NCI-H1417 (cell line): ENCODE measurements at regions not wholly inside any gene's neighbourhood (a gene's known extent, or its start where the extent isn't known, plus 50 kb on each side); places are given as distances from the start of the nearest gene placed in this dataset.
A peak's percentile ranks its signal among the peaks of the same experiment; 100 is the strongest.

Experiments
- DNase-seq, 3 experiments: peaks; one replicate each; lab custom pipeline; 2025; lab: John Stamatoyannopoulos, UW

DNA sequence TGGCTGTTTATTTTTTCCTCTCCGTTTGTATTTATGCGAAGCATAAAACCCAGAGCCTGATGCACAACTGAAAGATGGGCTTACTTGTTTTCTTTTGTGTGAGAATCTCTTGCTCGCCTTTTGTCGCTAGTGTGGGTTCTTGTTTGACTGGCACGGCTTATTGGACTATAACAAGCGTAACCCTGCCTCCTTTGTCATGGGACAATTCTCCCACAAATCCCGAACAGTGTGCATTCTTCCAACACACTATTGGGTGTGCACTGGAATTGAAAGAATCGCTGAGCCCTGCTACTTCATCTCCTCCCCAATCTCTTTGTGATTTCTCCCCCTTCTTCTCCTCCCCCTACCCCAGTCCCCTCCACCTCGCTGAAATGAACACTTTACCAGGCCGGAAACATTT lies 110.8 kb downstream of the ZIC5 start:
- DNase-seq: no peak

DNA sequence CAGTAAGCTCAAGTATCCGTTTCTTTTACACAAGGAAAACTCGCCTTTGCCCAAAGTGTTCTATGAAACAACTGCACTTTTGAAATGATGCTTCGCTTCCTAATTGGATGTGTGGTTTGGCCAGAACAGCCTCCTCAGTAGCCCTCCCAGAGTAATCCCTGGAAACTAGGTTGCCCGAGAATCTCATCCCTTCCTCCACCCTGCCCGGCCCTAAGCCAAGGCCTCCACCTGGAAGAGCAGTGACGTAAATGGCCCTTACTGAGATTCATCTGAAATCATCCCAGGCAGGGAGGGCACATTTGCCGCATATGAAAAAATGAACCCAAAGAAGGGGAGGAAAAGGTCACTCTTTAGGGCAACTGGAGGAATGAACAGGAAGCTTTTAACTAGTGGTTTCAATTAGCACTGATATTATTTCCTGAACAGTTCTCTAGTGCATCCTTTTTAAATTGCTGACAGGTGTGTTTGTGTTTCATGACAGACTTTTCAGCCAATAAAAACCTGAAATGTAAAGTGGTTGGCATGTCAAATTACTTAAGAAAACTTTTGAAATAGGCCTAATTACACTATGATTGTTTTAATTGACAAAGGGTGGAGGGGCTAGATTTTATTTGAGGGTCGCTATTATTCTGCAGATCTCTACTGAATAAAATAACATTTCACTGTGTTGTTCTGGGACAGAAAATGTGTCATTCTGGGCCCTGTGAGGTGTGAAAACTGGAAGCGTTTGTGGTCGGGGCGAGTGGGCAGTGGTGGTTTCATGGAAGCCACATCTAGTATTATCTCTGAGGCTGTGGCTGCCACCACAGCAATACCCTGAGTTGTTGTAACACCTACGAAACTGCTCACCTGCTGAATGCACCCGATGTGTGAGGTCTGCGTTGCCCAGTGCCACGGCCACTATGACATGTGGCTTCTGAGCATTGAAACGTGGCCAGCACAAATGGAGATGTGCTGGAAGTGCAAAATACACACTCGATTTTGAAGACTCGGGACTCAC lies 112.1 kb downstream of the ZIC5 start:
- peak in 1 of 3 experiments; percentile 52 for DNase-seq

DNA sequence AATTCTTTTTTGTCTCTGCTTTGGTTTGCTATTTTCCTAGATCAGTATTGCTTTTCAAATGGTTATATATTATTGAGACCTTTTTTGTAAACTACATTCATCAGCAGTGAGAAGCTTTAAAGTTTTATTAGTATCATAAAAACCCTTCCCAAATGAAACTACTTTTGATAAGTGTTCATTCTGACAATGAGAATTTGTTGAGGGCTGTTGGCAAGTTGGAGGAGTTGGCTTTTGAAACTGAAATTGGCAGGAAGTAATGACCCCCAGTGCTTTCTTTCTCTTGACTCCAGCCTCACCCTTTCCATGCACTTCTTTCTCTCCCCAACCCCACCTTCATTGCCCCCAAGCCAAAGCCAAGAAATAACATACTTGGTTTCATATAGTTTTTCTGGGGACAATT lies 113.8 kb downstream of the ZIC5 start:
- no peak for DNase-seq

DNA sequence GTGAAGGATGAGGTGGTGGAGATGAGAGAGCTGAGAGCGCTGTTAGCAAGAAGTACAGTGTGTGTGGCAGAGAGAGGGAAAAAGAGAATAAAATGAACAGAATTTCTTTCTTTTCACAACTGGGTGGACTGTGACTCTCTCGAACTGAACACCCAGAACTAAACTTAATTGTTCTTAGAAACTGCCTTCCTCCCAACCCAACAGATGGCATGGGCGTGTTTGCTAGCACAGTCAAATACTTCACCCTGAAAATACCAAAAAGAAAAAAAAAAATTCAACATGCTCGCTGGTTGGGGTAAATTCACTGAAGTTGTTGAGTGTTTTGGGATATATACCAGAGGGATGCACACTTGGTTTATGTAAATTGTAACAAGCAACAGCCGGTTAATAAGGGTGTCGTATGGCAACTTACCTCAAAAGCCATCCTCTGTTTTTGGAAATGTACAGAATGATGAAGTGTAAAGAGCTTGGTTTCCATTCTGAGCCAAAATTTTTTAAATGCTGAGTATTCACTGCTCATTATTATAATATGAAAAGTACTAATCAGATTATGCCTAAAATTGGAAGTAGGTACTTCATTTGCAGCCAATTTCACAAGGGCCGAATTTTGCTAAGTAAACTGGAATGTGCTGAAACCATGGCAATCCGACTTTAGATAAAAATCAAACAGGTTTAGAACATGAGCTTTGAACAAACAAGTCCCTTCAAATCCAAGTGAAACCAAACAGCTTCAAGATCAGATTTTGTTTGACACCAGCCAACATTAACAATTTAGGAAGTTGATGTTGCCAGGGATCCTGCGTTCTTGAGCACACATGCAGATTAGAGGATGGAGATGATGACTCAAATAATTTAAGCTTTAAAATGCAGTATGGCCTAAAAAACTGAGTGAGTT lies 115.8 kb downstream of the ZIC5 start:
- no peak for DNase-seq

DNA sequence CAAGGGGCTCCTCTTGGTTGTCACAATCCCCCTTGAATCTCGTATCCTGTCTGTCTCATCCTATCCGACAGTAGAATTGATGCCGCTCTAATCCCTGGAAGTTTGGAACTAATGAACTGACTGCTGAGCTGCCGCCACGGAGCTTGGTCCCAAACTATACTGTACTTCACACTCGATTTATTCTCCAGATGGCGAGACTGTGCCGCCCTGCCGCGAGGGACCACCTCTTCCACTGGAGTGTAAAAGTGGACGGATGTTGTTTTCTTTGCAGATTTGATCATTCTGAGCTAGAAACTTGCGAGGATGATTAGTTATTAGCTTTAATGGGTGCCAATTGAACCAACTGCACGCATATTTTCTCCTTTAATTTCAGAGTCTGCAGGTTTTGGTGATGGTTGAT lies 117.2 kb downstream of the ZIC5 start:
- no peak for DNase-seq

DNA sequence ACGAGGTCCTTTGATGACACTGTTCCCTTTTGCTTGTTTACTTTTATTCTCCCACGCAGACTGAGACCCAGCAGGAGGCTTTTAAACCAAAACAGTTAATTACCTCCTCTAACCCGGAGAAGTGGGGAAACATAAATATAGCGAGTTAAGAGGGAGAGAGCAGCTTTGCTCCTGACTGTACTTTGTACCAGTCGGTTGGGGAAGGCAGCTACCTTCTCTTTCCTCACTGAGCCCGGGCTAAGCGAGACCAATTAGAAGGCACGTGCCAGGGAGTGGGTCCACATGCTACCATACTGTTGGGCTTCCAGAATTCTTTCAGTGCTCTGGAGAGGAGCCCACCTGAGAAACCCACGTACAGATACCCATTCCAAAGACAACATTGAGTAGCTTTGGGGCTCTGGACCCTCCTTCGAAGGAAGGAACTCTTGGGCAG lies 124.2 kb downstream of the ZIC5 start:
- peak; percentile 83 to 97 (median 84) for DNase-seq

DNA sequence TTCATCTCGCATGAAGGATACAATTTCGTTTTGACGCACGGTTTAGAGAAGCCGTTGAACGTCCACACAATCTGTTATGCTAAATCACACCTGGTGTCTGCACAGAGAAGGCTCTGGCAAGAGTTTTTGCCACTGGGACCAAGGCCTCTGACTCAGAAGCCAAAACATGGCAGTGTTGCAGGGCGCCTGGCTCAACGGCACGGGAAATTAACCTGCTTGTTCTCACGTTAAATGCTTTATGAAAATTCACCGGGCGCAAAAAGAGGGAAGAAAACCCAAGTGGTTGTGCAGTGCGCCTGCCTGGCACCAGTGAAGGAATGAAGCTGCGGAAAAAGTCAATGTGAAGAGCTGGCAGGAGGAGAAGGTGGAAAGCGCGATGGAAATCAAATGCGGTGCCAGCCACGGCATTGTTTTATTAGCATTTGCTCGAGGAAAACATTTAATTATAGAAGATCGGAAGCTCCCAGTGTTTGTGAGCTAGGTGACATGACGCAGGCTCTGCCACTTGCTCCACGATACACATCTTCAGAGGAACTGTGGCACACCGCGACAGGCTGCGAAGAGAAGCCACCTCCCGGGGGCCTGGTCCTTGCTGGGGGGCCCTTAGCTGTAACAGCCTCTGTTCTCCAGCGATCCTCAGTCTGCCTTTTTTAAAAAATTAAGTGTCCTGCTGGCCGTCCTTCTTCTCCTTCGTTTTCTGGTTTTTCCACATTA lies 126.2 kb downstream of the ZIC5 start:
- no peak for DNase-seq

DNA sequence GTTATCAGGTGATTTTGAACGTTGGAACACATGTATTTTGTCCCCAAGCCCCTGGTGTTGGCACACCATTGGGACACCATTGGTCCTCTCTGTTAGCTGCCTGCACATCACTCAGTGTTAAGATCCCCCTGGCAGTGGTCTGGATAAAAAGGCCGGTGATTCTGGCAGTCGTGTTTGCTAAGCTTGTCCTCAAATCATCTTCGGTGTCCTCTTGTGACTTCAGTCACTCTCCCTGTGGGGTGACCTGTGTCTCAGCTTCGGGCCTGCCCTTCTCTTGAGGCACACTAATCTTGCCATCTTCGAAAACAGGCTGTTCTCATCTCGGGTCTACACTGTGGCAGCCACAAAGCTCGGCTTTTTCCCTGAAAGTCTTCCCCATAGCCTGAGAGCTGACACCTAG lies 127.1 kb downstream of the ZIC5 start:
- no peak for DNase-seq

DNA sequence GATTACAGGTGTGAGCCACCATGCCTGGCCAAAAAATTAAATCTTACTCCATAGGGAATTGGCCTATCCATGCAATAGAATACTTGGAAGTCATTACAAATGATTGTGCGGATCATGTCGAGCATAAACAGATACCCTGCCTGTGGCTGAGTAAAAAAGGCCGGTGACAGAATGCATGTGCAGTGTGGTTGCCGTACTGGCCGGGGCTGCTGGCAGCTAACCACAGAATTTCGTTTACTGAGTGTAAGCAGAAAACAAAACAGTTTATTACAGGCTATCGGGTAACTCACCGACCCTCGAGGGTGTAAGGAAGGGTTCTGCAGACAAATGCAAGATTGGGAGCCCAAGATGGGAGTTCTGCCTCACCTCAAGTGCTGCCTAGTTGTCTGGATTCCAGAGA lies 127.7 kb downstream of the ZIC5 start:
- DNase-seq: no peak

DNA sequence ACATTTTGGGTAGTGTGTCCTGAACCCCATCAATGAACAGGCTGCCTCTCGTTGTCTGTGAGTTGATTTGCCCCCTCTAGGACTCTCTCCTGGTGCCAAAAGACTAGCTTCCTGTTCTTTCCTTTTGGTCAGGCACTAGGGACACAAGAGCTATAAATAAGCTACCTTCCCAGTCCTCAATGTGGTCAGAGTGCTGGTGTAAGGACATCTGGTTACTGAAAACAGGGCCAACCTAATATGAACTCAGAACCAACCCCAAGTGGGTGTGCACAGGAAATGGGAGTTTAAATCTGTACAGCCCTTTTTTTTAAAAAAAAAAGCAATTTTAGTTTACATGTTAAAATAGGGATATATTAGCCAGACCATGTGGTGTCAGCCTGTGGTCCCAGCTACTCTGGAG lies 129.2 kb downstream of the ZIC5 start:
- DNase-seq: no peak

DNA sequence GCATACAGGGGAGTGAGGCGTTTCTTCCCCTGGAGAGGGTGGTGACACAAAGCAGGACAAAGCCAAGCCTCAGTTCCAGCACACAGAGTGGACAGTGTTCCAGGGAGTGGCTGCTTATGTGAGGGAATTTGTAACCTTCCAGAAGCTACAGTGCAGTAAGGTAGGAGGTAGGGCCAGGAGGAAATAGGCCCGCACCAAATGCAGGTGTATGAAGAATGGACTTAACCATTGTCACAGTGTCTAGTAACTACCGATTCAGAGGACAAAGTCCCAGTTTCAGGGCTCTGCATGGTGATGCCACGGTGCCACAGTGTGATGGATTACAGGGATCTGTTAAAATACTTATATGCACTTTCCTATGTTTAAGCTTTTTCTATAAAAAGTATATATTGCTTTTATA lies 135.3 kb downstream of the ZIC5 start:
- no peak for DNase-seq

- DNase-seq: no peak
Measured at GRCh38 chr13:99835442-99835841, 136.1 kb downstream of the ZIC5 start.

DNA sequence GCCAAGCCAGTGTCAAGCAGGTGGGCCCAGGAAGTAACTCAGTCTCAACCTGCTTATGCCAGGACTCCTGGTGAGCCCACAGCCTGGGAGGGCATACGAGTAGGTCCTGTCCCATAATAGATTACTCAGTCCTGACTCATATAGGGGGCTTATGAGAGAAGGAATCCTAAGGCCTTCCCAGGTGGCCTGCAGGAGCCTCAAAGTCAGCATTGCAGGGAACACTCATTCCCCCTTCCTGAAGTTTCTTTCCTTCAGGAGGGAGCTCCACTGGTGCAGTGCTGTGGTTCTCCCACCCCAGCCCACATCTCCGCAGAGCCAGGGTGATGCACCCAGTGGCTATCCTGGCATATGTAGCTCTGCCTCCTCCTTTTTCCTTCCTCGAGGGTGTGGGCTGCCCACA lies 137.3 kb downstream of the ZIC5 start:
- DNase-seq: no peak

GRCh38 chr13:99832347-99832746 lies 139.2 kb downstream of the ZIC5 start:
- DNase-seq: no peak

GRCh38 chr13:99830931-99831330 lies 140.6 kb downstream of the ZIC5 start:
- DNase-seq: no peak

DNA sequence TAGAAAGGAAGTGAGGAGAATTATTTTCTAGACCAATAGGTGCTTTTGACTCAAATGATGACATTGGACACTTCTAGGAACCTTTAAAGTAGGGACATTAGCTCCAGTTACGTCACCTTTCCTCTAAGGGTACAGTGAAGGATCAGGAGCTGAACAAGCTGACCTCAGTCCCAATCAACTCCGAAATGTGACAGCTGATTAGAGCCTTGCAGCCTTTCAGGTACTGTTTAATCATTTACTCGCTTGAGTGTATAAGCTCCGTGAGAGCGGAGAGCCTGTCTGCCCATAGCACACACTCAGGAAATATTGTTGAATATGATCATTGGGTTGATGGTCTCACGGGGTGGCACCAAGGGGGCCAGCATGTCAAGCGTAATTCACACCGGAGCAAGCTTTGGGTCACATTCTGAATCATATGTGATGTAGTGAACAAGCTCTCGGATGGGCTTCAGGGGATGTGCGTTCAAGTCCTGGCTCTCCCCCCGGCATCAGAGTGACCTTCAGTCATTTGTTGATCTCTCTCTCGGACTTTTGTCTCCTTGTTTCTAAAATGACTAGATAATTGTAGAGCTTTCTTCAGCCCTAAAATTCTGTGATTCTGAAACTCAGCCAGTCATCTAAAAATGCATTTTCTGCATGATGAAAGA lies 141.9 kb downstream of the ZIC5 start:
- DNase-seq: no peak

- no peak for DNase-seq
Measured at GRCh38 chr13:99829161-99829560, 142.4 kb downstream of the ZIC5 start.

- no peak for DNase-seq
Measured at GRCh38 chr13:99828735-99829134, 142.8 kb downstream of the ZIC5 start.

DNA sequence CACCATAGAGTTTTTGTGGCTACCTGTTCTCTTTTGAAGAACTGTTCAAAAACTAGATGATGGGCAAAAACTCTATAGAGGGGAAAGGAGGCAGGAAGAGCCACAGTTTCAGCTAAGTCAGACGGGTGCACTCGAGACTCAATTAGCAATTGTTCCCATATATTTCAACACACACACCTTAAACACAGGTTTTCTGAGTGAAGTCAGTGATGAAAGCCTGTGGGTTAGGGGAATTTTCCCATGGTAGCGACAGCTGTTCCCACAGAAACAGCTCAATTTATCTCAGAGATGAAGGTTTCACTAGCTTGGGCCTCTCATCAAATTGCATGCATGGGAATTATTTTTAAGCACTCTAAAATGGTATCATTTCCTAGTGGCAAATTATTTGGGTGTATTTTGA lies 143.4 kb downstream of the ZIC5 start:
- no peak for DNase-seq

DNA sequence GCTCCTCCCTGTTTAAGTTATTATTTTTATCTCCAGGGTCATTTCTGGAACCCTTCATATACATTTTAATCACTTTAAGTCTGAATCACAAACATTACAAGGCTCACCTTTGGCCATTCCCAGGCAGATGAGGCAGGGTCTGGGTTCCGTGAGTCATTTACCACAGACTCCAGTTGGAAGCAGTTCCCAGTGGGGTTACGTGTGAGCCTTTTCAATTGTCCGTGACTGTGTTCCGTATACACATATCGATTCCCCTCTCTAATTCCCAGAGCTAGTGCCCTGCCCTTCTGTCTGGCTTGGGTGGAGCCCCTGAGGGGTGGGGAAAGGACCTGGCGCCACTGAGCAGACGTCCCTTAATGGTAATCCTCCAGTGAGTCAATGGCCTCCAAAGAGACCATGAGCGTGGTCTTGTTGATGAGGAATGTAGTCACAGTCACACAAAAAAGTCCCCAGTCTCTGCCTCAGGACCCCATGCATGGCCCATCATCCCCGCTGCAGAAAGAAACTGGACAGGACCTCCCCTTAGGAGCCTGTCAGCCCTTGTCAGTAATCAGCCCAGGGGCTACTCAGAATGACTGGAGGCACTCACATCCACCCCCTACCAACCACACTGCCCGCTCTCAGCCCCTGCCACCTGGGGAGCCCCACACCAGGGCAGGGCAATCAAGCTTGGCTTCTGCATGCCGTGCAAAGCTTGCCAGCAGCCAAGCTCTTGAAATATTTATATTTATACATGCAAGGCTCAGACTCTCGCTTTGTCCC lies 144.4 kb downstream of the ZIC5 start:
- peak in 1 of 3 experiments; percentile 87 for DNase-seq

- no peak for DNase-seq
Measured at GRCh38 chr13:99823961-99824360, 147.6 kb downstream of the ZIC5 start.
